ENCODE measurements at regions not wholly inside any gene's neighbourhood (a gene's known extent, or its start where the extent isn't known, plus 50 kb on each side); places are given as distances from the start of the nearest gene placed in this dataset.

GRCh38 chr13:105961438-105961837, 574.0 kb downstream of the EFNB2 start:
- TF ChIP-seq POLR2A (IDR thresholded peaks at IDR 0.05) (no peak), CTCF (IDR thresholded peaks at IDR 0.05) (no peak)
